ENCODE measurements at regions not wholly inside any gene's neighbourhood (a gene's known extent, or its start where the extent isn't known, plus 50 kb on each side); places are given as distances from the start of the nearest gene placed in this dataset.
"Not testable (repeated sequence)": the region's sequence is repeated elsewhere in the genome, so short reads cannot be mapped to it uniquely, and the experiment has no call there.

DNA sequence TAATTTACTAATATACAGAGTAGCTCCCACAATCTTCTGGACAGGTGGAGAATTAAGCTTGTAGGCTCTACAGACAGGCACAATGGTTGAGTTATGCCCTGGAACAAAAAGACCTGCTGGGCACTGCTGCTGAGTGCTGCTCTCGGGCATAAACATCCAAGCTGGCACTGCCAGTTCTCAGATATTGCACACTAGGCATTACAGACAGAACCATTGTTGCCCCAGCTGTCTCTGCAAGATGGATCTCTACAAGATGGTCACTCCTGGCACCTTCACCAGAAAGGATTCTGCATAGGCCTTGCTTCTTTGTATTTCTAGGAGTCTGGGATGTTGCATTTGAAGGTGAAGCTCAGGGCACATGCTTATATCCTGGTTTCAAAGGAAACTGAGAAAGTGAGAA is 527.1 kb downstream of the STIM2 start:
- Mint-ChIP-seq H3K27me3 (no peaks in the 10 kb centered on the region), H3K4me1 (no peaks in the 10 kb centered on the region), H3K36me3 (no peaks in the 10 kb centered on the region), H3K27ac (no peak overlapping the region), H3K9me3 (peaks cover 2% of the 10 kb centered on the region), H3K4me3 (no peak overlapping the region)
- ATAC-seq: no peak

DNA sequence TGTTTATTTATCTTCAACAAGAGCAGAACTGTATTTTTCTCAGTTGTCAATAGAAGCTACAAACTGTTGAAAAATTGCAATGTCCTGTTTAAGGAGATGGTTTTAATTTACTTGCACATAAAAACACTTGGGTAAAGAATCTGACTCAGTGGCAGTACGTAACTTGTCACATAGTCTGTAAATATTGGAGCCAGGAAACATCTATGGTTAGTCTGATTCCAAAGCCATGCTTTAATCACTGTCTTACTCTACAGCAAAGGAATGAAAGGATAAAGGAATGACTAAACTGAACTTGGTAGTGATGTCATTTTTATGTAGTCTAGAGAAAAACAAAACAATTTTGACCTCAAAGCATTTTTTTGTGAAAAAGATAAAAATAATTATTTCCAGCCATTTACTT is 537.2 kb downstream of the STIM2 start:
- H3K4me3 Mint-ChIP-seq: no peak overlapping the region
- H3K27ac Mint-ChIP-seq: no peak overlapping the region
- no peak for ATAC-seq
- H3K4me1 Mint-ChIP-seq: no peaks in the 10 kb centered on the region
- no peaks in the 10 kb centered on the region for H3K36me3 Mint-ChIP-seq
- peaks cover 11% of the 10 kb centered on the region for H3K9me3 Mint-ChIP-seq
- no peaks in the 10 kb centered on the region for H3K27me3 Mint-ChIP-seq

DNA sequence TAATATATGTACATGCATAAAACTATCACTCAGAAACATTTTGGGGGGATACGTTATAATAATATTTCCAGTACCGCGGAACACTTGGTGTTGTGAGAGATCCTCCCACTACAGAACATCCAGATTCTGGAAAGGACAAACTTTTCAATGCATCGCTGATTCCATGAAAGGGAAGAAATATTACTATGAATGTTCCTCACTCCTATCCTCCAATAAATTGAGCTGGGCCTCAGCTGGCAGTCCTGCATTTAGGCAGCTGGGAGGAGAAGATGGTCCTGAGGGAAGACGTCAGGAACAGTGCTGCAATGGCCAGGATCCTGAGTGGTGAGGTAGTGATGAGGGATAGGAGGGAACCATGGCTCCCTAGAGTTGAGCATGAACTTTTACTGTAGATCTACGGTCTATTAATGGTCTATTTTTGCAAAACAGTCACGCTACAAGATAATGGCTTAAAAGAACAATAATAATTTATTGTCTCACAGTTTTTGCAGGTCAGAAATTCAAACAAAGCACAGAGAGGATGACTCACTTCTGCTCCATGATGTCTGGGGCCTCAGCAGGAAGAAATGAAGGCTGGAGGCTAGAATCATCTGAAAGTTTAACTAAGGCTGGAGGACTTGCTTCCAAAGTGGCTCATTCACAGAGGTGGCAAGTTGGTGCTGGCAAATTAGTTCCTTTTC is 538.1 kb downstream of the STIM2 start:
- H3K27me3 Mint-ChIP-seq: no peaks in the 10 kb centered on the region
- ATAC-seq: no peak
- peaks cover 11% of the 10 kb centered on the region for H3K9me3 Mint-ChIP-seq
- no peak overlapping the region for H3K4me3 Mint-ChIP-seq
- no peak overlapping the region for H3K27ac Mint-ChIP-seq
- H3K36me3 Mint-ChIP-seq: no peaks in the 10 kb centered on the region
- no peaks in the 10 kb centered on the region for H3K4me1 Mint-ChIP-seq

DNA sequence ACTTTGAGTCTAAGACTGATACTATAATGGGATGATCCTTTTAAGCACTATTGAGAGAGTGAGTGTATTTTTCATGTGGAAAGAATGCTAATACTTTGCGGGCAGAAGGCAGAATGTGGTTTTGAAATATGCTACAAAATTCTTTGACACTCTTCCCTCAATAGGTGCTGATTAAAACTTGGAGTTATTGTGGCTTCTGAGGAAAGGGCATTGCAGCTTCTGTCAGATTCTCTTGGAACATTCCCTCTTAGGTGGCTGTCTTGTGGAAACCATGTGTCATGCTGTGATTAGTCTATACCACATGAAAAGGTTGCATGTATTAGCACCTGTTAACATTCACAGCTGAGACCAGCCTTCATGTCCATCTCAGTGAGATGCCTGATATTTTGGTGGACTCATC is 547.0 kb downstream of the STIM2 start:
- H3K36me3 Mint-ChIP-seq: no peaks in the 10 kb centered on the region
- H3K9me3 Mint-ChIP-seq: peaks cover 7% of the 10 kb centered on the region
- H3K27ac Mint-ChIP-seq: no peak overlapping the region
- H3K4me1 Mint-ChIP-seq: no peaks in the 10 kb centered on the region
- ATAC-seq: no peak
- H3K4me3 Mint-ChIP-seq: no peak overlapping the region
- H3K27me3 Mint-ChIP-seq: no peaks in the 10 kb centered on the region

DNA sequence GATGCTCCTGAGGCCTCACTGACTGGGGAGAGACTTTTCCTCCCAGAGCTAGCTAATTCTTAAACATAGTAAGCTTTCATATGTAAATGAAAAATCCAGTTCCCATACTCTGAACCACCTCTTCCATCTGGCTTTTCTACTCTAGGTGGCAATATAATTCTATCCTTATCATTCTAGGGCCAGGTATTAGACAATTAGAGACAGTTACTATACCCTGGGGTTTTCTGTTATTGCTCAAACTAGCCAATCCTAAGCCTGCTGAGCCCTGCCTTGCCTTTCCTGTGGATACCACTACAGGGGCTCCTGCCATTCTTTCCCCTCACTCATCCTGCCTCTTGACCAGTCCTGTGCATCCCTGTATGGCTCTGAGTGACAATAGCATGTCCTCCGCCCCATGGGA is 552.0 kb downstream of the STIM2 start:
- Mint-ChIP-seq H3K36me3 (no peaks in the 10 kb centered on the region), H3K27ac (no peak overlapping the region), H3K4me1 (no peaks in the 10 kb centered on the region), H3K27me3 (no peaks in the 10 kb centered on the region), H3K9me3 (peaks cover 4% of the 10 kb centered on the region), H3K4me3 (no peak overlapping the region)
- no peak for ATAC-seq

GRCh38 chr4:27414887-27415731 is 554.5 kb downstream of the STIM2 start:
- H3K27ac Mint-ChIP-seq: no peak overlapping the region
- peaks cover 7% of the 10 kb centered on the region for H3K9me3 Mint-ChIP-seq
- no peaks in the 10 kb centered on the region for H3K27me3 Mint-ChIP-seq
- no peaks in the 10 kb centered on the region for H3K36me3 Mint-ChIP-seq
- no peaks in the 10 kb centered on the region for H3K4me1 Mint-ChIP-seq
- no peak for ATAC-seq
- H3K4me3 Mint-ChIP-seq: no peak overlapping the region

DNA sequence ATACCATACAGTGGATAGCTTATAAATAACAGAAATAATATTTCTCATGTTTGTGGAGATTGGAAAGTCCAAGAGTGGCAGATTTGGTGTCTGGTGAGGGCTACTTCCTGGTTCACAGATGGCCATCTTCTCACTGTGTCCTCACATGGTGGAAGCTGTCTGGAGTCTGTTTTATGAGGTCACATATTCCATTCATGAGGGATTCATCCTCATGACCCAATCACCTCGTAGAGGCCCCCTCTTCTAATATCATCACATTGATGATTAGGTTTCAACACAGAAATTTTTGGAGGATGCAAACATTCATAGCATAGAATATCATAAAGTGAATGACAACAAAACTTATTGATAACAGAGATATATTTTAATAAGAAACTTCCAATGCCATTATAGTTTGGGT is 568.0 kb downstream of the STIM2 start:
- Mint-ChIP-seq H3K27ac (no peak overlapping the region), H3K36me3 (no peaks in the 10 kb centered on the region), H3K9me3 (peaks cover 7% of the 10 kb centered on the region), H3K4me1 (no peaks in the 10 kb centered on the region), H3K4me3 (no peak overlapping the region), H3K27me3 (no peaks in the 10 kb centered on the region)
- ATAC-seq: no peak

GRCh38 chr4:27429364-27429871 is 568.8 kb downstream of the STIM2 start:
- no peaks in the 10 kb centered on the region for H3K36me3 Mint-ChIP-seq
- no peaks in the 10 kb centered on the region for H3K4me1 Mint-ChIP-seq
- H3K27me3 Mint-ChIP-seq: no peaks in the 10 kb centered on the region
- H3K9me3 Mint-ChIP-seq: peaks cover 11% of the 10 kb centered on the region
- ATAC-seq: no peak
- H3K27ac Mint-ChIP-seq: no peak overlapping the region
- no peak overlapping the region for H3K4me3 Mint-ChIP-seq

DNA sequence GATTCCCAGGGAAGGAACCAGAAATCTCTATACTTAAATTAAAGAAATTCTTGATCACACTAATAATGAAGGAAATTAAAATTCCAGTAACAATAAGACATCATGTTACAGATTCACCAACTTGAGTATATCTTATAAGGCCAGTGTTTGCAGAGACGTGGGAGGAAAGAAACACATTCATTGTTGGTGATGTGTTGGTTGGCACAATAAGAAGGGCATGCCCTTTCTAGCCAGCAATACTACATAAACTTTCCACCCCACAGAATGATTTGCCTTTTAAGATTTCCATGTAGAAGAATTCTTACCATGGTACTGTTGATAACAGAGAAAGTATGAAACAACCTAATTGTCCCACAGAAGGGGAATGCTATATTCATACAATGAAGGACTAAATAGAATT is 581.5 kb downstream of the STIM2 start:
- H3K27me3 Mint-ChIP-seq: no peaks in the 10 kb centered on the region
- H3K9me3 Mint-ChIP-seq: peaks cover 5% of the 10 kb centered on the region
- no peak overlapping the region for H3K27ac Mint-ChIP-seq
- no peak for ATAC-seq
- H3K4me3 Mint-ChIP-seq: no peak overlapping the region
- no peaks in the 10 kb centered on the region for H3K36me3 Mint-ChIP-seq
- H3K4me1 Mint-ChIP-seq: no peaks in the 10 kb centered on the region

DNA sequence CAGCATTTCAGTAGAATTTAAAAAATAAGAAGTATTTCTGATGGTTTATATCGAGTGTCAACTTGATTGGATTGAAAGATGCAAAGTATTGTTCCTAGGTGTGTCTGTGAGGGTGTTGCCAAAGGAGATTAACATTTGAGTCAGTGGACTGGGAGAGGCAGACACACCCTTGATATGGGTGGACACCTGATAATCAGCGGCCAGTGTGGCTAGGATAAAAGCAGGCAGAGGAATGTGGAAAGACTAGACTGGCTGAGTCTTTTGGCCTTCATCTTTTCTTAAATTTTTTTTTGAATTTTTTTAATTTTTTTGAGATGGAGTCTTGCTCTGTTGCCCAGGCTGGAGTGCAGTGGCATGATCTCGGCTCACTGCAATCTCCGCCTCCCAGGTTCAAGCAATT is 582.0 kb downstream of the STIM2 start:
- not testable (repeated sequence) for H3K36me3 Mint-ChIP-seq, ATAC-seq, H3K9me3 Mint-ChIP-seq, H3K4me3 Mint-ChIP-seq, H3K27ac Mint-ChIP-seq, H3K27me3 Mint-ChIP-seq, H3K4me1 Mint-ChIP-seq

GRCh38 chr4:27463816-27464215 is 603.2 kb downstream of the STIM2 start:
- H3K4me1 Mint-ChIP-seq: no peaks in the 10 kb centered on the region
- H3K4me3 Mint-ChIP-seq: no peak overlapping the region
- H3K9me3 Mint-ChIP-seq: peaks cover 9% of the 10 kb centered on the region
- no peaks in the 10 kb centered on the region for H3K36me3 Mint-ChIP-seq
- no peak overlapping the region for H3K27ac Mint-ChIP-seq
- H3K27me3 Mint-ChIP-seq: no peaks in the 10 kb centered on the region
- ATAC-seq: no peak

GRCh38 chr4:27467351-27467750 is 606.7 kb downstream of the STIM2 start:
- no peaks in the 10 kb centered on the region for H3K27me3 Mint-ChIP-seq
- peaks cover 6% of the 10 kb centered on the region for H3K9me3 Mint-ChIP-seq
- H3K36me3 Mint-ChIP-seq: no peaks in the 10 kb centered on the region
- H3K4me1 Mint-ChIP-seq: no peaks in the 10 kb centered on the region
- no peak overlapping the region for H3K4me3 Mint-ChIP-seq
- no peak overlapping the region for H3K27ac Mint-ChIP-seq
- ATAC-seq: no peak

DNA sequence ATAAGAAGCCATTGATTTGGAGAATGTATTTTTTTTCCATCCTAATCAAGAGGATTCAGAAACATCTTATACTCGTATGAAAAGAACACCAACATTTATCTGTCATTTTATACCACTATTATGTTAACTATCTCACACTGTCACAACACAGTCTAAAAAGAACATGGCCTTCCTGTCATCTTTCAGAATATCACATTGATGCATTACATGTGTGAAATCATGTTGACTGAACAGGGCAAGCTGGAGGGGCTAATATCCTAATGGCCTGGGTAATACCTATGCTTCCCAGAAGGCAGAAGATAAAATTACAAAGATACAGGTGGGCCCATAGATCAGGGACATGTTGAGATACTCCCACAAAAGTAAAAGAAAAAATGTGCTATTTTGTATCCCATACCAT is 611.7 kb downstream of the STIM2 start:
- Mint-ChIP-seq H3K36me3 (no peaks in the 10 kb centered on the region), H3K4me3 (no peak overlapping the region), H3K27me3 (no peaks in the 10 kb centered on the region), H3K27ac (no peak overlapping the region), H3K4me1 (no peaks in the 10 kb centered on the region), H3K9me3 (peaks cover 2% of the 10 kb centered on the region)
- ATAC-seq: no peak

- no peak for ATAC-seq
- Mint-ChIP-seq H3K4me3 (no peak overlapping the region), H3K27ac (no peak overlapping the region), H3K9me3 (peaks cover 2% of the 10 kb centered on the region), H3K36me3 (no peaks in the 10 kb centered on the region), H3K4me1 (no peaks in the 10 kb centered on the region), H3K27me3 (no peaks in the 10 kb centered on the region)
Observed at GRCh38 chr4:27474691-27475090, 614.0 kb downstream of the STIM2 start.

DNA sequence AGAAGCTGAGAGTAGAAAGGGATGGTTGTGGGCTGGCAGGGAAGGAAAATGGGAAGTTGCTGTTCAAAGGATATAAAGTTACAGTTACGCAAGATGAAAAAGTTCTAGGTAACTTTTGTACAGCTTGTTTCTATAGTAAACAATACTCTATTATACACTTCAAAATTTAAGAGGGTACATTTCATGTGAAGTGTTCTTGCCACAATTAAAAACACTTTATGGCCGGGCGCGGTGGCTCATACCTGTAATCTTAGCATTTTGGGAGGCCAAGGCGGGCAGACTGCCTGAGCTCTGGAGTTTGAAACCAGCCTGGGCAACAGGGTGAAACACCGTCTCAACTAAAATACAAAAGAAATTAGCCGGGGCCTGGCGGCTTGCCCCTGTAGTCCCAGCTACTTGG is 623.6 kb downstream of the STIM2 start:
- Mint-ChIP-seq H3K9me3 (no peaks in the 10 kb centered on the region), H3K36me3 (no peaks in the 10 kb centered on the region), H3K4me3 (no peak overlapping the region), H3K27me3 (no peaks in the 10 kb centered on the region), H3K27ac (no peak overlapping the region), H3K4me1 (no peaks in the 10 kb centered on the region)
- no peak for ATAC-seq

- Mint-ChIP-seq H3K4me1 (no peaks in the 10 kb centered on the region), H3K27ac (no peak overlapping the region), H3K9me3 (peaks cover 3% of the 10 kb centered on the region), H3K27me3 (no peaks in the 10 kb centered on the region), H3K36me3 (no peaks in the 10 kb centered on the region), H3K4me3 (no peak overlapping the region)
- ATAC-seq: peak; percentile 48
Observed at GRCh38 chr4:27490315-27490714, 629.7 kb downstream of the STIM2 start.

Measured in stimulated activated memory B cell treated with anti-CD40 and anti-IgM and Interleukin-4, amounts not matched to agents 10 μg/mL and 1 μg/mL and 100 μg/mL, for 72 hours (primary cell).